GM19372 (cell line): ENCODE measurements at regions not wholly inside any gene's neighbourhood (a gene's known extent, or its start where the extent isn't known, plus 50 kb on each side); places are given as distances from the start of the nearest gene placed in this dataset.

Source experiments
- ATAC-seq: cut with Tn5 transposase; IDR thresholded peaks from one replicate; pipeline ENCODE4 v1.9.1; 2021; ENCODE audit warnings: mild to moderate bottlenecking, low read depth, moderate library complexity; ENCODE audit not compliant: unreplicated experiment

DNA sequence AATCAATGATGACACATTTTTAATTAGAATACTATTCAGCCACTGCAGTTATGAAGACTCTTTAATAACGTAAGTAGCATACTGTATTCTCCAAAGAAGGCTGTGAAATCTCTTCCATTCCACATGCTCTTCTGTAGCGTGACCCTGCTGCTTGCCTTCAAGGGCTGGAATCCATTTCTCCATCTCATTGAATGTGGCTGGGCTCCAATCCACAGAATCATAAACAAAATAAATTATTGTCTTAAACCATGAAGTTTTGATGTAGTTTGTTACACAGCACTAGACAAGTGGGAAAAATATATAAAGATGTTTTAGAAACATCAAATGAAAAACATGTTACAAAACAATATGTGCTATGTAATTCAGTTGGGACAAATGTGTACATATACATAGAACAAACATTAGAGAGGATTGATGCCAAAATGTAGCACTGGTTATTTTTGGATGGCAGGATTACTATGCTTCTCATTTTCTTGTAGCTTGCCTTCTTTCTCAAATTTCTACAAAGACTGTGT is 410.8 kb upstream of the PODXL start:
- no peak for ATAC-seq

- no peak for ATAC-seq
These were observed 407.8 kb upstream of the PODXL start for GRCh38 chr7:131964203-131964602.

DNA sequence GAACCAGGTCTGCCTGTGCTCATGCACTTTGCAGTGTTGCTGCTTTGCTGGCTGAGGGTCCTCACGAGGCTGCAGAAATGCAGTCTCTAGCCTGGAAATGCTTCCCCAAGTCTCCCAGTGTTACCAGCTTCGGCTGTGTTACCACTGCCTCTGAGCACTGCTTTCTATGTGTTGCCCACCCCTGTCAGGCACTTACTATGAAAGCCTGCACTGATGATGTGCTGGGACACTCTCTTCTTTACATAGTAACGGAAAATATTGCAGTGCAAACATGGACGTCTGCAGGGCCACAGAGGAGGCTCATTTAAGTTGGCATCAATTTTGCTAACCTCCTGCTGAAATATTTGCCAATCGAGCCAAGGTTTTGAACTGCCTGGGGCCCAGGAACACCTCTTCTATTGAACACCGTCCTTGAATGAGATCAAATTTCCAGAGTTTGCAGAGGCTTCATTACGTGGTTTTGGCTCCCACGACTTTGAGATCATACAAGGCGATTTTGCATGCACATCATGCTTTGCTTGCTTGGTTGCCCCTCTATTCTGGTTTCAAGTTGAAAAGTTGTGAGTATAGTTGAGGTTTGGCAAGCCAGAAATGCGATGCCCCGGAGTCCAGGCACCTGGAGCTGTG is 404.7 kb upstream of the PODXL start:
- no peak for ATAC-seq

DNA sequence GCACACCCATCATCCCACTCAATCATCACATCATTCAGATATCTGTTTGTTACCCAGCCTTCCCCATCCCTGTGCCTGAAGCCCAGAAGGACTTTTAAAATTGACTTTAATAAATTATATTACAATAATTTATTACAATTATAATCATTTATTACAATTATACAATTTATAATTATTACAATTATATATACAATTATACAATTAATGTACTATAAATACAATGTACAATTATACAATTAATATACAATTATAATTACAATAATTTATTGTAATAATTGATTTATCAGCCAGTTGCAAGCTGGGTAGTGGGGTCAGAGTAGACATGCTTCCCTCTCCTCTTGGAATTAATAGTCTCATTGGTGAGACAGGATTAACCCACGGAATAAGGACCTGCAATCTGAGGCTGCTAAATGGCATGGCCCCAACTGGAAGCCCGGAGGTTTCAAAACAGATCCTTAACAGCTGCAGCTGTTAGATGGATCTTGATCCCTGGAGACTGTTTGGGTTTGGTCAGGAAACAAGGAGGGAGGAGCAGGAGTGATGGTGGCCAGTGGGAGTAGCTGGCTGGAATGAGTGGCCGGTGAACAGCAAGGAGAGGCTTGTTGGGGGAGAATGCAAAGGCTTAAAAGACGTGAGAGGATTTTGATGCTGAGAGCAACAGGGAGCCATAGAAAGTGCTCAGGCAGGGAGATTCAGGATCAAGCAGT is 402.8 kb upstream of the PODXL start:
- no peak for ATAC-seq

DNA sequence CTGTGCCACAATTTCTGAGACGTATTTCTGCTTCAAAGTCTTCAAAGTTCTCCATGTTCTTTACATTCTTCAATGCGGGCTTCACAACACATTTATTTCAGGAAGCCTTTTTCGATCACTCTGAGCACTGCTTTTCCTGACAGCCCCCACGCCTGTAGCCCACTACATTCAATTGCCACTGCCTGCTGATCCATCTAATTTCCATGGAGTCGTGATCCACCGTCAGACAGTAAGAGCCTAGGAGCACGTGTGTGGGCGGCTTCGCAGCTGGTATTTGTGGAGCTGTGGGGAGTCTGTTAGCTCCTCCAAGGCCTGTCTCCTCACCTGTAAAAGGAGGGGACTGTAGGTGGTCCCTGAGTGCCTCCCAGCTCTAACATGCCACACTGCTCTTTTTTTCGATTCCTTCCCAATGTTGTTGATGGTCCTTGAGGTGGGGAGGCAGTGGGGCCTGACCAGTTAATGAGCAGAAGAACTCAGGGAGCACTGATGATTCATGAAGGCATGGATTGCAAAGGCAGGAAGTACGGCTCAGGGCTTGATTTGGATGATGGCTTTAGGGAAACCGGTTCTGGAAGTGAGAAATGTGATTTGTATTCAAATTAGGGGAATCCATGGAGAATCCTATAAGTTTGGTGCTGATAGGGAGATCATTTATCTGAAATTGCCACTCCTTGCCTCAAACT is 401.1 kb upstream of the PODXL start:
- no peak for ATAC-seq

- ATAC-seq = no peak
These were observed 400.4 kb upstream of the PODXL start for GRCh38 chr7:131956864-131957263.

- no peak for ATAC-seq
These were observed 399.3 kb upstream of the PODXL start for GRCh38 chr7:131955679-131956078.

GRCh38 chr7:131953184-131953583 is 396.8 kb upstream of the PODXL start:
- ATAC-seq = no peak

GRCh38 chr7:131952365-131952764 is 395.9 kb upstream of the PODXL start:
- ATAC-seq = no peak

DNA sequence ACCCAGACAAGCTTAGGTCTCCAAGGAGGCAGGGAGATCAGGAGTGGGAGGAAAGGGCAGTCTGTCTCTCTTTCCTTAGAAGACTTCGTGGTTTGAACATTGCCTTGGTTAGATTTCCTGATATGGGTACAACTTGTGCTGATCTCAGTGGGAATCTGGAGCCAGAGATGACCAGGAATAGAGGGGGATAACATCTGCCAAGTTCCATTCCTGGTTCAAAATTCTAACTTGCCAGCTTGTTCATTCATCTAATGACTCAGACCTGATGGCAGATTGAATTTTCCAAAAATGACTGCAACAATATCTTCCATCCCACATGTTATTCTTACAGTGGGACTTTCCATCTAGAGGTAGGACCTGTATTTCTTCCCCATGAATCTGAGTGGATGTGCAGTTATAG is 394.3 kb upstream of the PODXL start:
- no peak for ATAC-seq

GRCh38 chr7:131949659-131950058 is 393.2 kb upstream of the PODXL start:
- no peak for ATAC-seq

DNA sequence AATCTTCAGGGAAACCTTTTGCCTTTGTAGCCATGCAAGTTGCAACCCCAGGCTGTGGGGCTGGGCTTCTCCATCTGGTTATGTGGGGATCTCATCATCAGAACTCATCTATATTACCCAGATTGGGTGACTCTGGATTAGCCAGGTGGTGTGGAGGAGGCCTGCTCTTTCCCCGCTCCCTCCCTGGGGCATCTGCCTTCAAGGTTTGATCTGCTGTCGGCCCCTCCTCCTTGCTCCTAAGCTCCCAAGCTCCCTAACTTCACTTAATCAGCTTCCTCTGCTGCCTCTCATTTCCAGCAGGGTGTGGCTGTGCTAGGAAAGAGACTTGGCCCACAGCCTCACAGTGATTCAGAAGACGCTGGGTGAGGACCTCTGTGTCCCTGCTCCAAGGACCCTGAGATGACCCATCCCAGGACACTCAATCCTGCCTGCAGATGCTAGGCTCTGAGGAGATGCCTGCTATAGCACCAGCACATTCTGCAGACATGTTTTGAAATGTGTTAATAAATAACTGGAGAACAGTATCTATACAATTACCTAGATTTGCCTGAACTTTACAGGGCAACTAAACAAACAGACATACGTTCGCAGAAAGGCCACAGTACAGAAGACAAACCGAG is 392.1 kb upstream of the PODXL start:
- ATAC-seq = no peak

GRCh38 chr7:131947661-131948060 is 391.2 kb upstream of the PODXL start:
- no peak for ATAC-seq

DNA sequence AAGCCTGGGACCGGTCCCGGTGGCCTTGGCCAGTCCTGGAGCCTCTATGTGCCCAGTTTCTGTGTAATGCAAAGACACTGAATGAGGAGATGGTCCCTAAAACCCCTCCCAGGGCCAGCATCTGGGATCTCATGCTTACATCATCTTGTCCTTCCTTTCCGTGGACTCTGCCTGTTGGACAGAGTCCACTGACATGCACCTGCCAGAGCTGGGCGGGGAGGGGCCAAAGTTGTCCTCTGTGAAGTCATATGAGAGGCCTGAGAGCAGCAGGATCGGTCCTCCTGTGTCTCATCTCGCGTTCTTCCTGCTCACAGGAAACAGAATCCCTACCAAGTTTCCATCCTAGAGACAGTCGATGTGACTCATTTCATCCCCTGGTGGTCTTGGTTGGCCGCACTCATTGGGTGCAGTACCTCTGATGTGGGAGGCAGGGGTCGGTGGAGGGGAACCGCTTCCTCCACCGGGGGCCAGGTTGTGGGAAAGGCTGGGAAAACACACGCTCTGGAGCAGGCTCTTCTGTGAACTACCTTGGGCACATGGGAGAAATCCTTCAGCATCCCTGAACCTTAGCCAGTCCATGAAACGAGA is 389.6 kb upstream of the PODXL start:
- no peak for ATAC-seq

GRCh38 chr7:131945313-131945911 is 389.0 kb upstream of the PODXL start:
- ATAC-seq = no peak

- no peak for ATAC-seq
These were observed 388.2 kb upstream of the PODXL start for GRCh38 chr7:131944556-131945069.

DNA sequence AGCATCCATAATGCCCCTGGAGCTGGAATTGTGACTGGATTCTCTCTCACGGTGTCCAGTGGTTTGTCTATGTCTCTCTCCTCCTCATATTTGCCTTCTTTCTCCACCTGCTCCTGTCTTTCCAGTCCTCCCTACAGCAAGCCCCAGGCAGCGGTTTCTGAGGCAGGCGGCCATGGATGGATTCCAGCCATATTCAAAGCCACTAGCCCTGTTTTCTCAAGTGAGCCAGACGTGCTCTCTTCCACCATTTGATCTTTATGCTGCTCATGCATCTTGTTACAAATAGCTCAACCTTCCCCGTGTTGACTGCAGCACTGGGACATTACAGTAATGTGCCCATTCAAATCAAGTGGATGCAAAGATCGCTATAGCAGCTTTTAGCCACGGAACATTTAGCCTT is 387.2 kb upstream of the PODXL start:
- no peak for ATAC-seq

GRCh38 chr7:131943211-131943610 is 386.8 kb upstream of the PODXL start:
- no peak for ATAC-seq

GRCh38 chr7:131942287-131943150 is 386.1 kb upstream of the PODXL start:
- ATAC-seq = no peak
